Uterus (tissue), 2 donors: ENCODE measurements at regions not wholly inside any gene's neighbourhood (a gene's known extent, or its start where the extent isn't known, plus 50 kb on each side); places are given as distances from the start of the nearest gene placed in this dataset.

Experiments
- CTCF ChIP-seq, 4 experiments: fragments of 200-600 bp in 2 of 4; fragments of 450-650 bp in 2 of 4; sonication (generic) in 2 of 4; IDR thresholded peaks; one replicate each; pipeline ENCODE4 v1.5.1; 2016 to 2019; ENCODE audit warnings: antibody characterized with exemption in 4 of 4, mild to moderate bottlenecking in 2 of 4, moderate library complexity in 1 of 4
- POLR2A ChIP-seq, 2 donors: fragments of 450-650 bp; IDR thresholded peaks; one replicate each; pipeline ENCODE4 v1.6.1; 2016; ENCODE audit warnings: antibody characterized with exemption in 2 of 2, mild to moderate bottlenecking in 1 of 2, moderate library complexity in 1 of 2

GRCh38 chr4:32988165-32988811 is 2268.1 kb downstream of the PCDH7 start:
- no peak for TF ChIP-seq CTCF (IDR thresholded peaks at IDR 0.05)
- no peak for TF ChIP-seq POLR2A (IDR thresholded peaks at IDR 0.05)
